BLaER1 treated with 17β-estradiol and CSF1 and Interleukin-3, amounts not matched to agents 10 nM and 100 nM (cell line): ENCODE measurements at regions not wholly inside any gene's neighbourhood (a gene's known extent, or its start where the extent isn't known, plus 50 kb on each side); places are given as distances from the start of the nearest gene placed in this dataset.

ENCODE experiments used
- H3K27ac ChIP-seq, 11 experiments: shearing (Covaris generic); formaldehyde crosslinking; 2 replicates each; pipeline ENCODE4 v1.8.1; 2022
- H3K27me3 ChIP-seq, 11 experiments: shearing (Covaris generic); formaldehyde crosslinking; 2 replicates each; pipeline ENCODE4 v1.8.1; 2022
- H3K36me3 ChIP-seq, 11 experiments: shearing (Covaris generic); formaldehyde crosslinking; 2 replicates each; pipeline ENCODE4 v1.8.1; 2022
- H3K4me1 ChIP-seq, 10 experiments: shearing (Covaris generic); formaldehyde crosslinking; 2 replicates each; pipeline ENCODE4 v1.8.1; 2022
- H3K4me2 ChIP-seq, 11 experiments: shearing (Covaris generic); formaldehyde crosslinking; 2 replicates each; pipeline ENCODE4 v1.8.1; 2022
- H3K4me3 ChIP-seq, 10 experiments: shearing (Covaris generic); formaldehyde crosslinking; 2 replicates each; pipeline ENCODE4 v1.8.1; 2022
- H3K9ac ChIP-seq, 11 experiments: shearing (Covaris generic); formaldehyde crosslinking; 2 replicates each; pipeline ENCODE4 v1.8.1; 2022
- H3K9me3 ChIP-seq, 11 experiments: shearing (Covaris generic); formaldehyde crosslinking; replicated peaks in 1 of 11; 2 replicates each; pipeline ENCODE4 v1.8.1; 2022
- H4K20me1 ChIP-seq, 11 experiments: shearing (Covaris generic); formaldehyde crosslinking; 2 replicates each; pipeline ENCODE4 v1.8.1; 2022
- Cebpa-rat ChIP-seq, 11 experiments: shearing (Covaris generic); IDR thresholded peaks; 2 replicates each; pipeline ENCODE4 v1.8.1; 2022

DNA sequence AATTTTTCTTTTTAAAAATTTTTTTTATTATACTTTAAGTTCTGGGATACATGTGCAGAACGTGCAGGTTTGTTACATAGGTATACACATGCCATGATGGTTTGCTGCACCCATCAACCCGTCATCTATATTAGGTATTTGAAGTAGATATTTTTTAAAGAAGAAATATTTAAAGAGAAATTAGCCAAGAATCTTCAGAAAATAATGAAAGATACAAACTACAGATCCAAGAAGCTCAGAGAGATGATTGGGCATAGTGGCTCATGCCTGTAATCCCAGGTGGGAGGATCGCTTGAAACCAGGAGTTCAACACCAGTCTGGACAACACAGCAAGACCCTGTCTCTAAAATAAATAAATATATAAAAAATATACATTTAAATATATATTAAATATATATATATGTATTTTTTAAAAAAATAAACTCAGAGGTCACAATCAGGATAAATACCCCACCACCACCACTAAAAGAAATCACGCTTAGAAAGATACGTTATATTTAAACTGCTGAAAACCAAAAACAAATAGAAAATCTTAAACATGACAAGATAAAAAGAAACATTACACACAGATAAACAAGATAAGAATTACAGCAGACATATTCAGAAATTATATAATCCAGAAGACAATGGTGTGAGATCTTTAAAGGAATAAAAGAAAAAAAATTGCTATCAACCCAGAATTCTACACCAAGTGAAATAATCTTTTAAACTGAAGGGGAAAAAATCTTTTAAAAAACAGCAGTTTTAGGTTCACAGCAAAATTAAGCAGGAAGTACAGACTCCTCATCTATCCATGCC lies 57.5 kb downstream of the CSF2 start:
- H3K4me3 ChIP-seq, result no peak overlapping the region
- no peak overlapping the region for H3K4me2 ChIP-seq
- H4K20me1 ChIP-seq, result no peaks in the 10 kb centered on the region
- H3K9ac ChIP-seq, result no peak overlapping the region
- H3K9me3 ChIP-seq, result peaks cover 40 to 60% (median 53%) of the 10 kb centered on the region in 11 experiments
- peaks cover 0 to 5% (median 0%) of the 10 kb centered on the region in 11 experiments; a peak in 2 of 22 replicates for H3K36me3 ChIP-seq
- peaks cover 0 to 5% (median 0%) of the 10 kb centered on the region in 10 experiments; a peak in 2 of 20 replicates for H3K4me1 ChIP-seq
- TF ChIP-seq Cebpa-rat (IDR thresholded peaks at IDR 0.05), result no peak
- peaks cover 0 to 51% (median 0%) of the 10 kb centered on the region in 11 experiments; a peak in 4 of 22 replicates for H3K27me3 ChIP-seq
- no peak overlapping the region for H3K27ac ChIP-seq

DNA sequence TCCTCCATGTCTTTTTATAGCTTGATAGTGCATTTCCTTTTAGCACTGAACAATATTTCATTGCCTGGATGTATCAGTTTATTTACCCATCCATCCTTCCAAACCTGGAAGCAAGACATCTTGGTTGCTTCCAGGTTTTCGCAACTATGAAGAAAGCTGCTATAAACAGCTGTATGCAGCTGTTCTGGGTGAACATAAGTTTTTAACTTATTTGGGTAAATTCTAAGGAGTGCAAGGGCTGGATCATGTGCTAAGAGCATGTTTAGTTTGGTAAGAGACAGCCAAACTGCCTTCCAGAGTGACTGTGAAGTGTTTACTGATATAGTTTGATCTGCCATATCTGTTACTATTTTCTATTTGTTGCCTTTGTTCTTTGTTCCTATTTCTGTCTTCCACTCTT lies 58.5 kb downstream of the CSF2 start:
- no peak overlapping the region for H3K4me3 ChIP-seq
- peaks cover 38 to 52% (median 47%) of the 10 kb centered on the region in 11 experiments for H3K9me3 ChIP-seq
- no peaks in the 10 kb centered on the region for H4K20me1 ChIP-seq
- H3K4me1 ChIP-seq, result peaks cover 0 to 5% (median 0%) of the 10 kb centered on the region in 10 experiments; a peak in 2 of 20 replicates
- 0 out of 22 replicates have a peak overlapping the region, but pooled peaks of 1 of the 11 experiments have one; percentile 3 for H3K4me2 ChIP-seq
- no peak overlapping the region for H3K9ac ChIP-seq
- no peak overlapping the region for H3K27ac ChIP-seq
- no peak for TF ChIP-seq Cebpa-rat (IDR thresholded peaks at IDR 0.05)
- H3K36me3 ChIP-seq, result peaks cover 0 to 5% (median 0%) of the 10 kb centered on the region in 11 experiments; a peak in 1 of 22 replicates
- H3K27me3 ChIP-seq, result peaks cover 0 to 41% (median 0%) of the 10 kb centered on the region in 11 experiments; a peak in 4 of 22 replicates

DNA sequence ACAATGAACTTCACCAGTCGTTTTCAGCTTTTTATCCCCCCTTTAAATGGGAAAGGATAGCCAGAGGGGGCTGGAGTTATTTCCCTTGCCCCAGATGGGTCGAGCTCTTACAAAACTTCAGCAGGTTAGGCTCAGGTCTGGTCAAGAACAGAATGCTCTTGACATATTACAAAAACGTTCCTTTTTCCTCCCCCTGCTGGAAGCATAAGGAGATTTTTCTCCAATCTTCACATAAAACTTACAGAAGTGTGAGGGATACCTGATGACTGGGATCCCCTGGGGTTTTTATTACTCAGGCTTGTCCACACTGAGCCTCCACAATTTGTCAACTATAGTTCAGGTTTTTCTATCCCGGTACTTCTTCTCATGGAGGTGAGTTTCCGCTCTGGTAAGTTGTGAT lies 60.8 kb downstream of the CSF2 start:
- peaks cover 20 to 32% (median 25%) of the 10 kb centered on the region in 11 experiments; a peak in 20 of 22 replicates for H3K9me3 ChIP-seq
- H3K4me1 ChIP-seq, result peaks cover 0 to 5% (median 0%) of the 10 kb centered on the region in 10 experiments; a peak in 2 of 20 replicates
- H4K20me1 ChIP-seq, result no peaks in the 10 kb centered on the region
- H3K27ac ChIP-seq, result no peak overlapping the region
- TF ChIP-seq Cebpa-rat (IDR thresholded peaks at IDR 0.05), result no peak
- H3K4me2 ChIP-seq, result no peak overlapping the region
- no peak overlapping the region for H3K9ac ChIP-seq
- no peaks in the 10 kb centered on the region for H3K36me3 ChIP-seq
- no peak overlapping the region for H3K4me3 ChIP-seq
- H3K27me3 ChIP-seq, result peaks cover 0 to 19% (median 0%) of the 10 kb centered on the region in 11 experiments; a peak in 3 of 22 replicates

DNA sequence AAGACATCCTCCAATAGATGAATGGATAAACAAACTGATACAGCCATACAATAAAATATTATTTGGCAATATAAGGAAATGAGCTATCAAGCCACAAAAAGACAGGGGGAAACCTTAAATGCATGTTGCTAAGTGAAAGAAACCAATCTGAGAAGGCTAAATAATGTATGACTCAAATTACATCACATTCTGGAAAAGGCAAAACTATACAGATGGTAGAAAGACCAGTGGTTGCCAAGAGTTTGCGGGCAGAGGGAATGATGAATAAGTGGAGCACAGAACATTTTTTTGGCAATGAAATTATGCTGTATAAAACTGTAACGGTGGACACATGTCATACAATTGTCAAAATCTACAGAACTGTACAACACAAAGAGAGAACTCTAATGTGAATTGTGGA lies 63.3 kb downstream of the CSF2 start:
- Histone ChIP-seq H3K9ac (no peak overlapping the region), H3K27ac (no peak overlapping the region), H3K9me3 (peaks cover 1 to 21% (median 4%) of the 10 kb centered on the region in 11 experiments; a peak in 13 of 22 replicates), H4K20me1 (no peaks in the 10 kb centered on the region), H3K4me2 (no peak overlapping the region), H3K27me3 (peaks cover 0 to 5% (median 0%) of the 10 kb centered on the region in 11 experiments; a peak in 2 of 22 replicates), H3K4me3 (no peak overlapping the region), H3K4me1 (peaks cover 0 to 4% (median 0%) of the 10 kb centered on the region in 10 experiments; a peak in 2 of 20 replicates), H3K36me3 (no peaks in the 10 kb centered on the region)
- TF ChIP-seq Cebpa-rat (IDR thresholded peaks at IDR 0.05), result no peak

DNA sequence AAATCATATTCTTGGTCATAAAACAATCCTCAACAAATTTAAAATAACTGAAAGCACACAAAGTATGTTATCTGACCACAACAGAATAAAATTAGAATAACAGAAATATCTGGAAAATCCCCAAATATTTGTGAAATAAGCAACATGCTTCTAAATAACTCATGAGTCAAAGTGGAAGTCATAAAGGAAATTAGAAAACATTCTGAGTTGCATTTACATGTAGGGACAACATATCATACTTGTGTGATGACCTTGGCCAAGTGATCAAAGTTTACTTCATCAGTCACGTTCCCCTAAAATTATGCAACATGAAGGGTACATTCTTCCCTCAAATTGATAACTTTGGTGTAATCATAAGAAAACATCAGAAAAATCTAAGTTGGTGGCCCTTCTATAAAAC lies 64.7 kb downstream of the CSF2 start:
- H4K20me1 ChIP-seq, result no peaks in the 10 kb centered on the region
- no peaks in the 10 kb centered on the region for H3K27me3 ChIP-seq
- no peak overlapping the region for H3K4me2 ChIP-seq
- peaks cover 0 to 29% (median 9%) of the 10 kb centered on the region in 11 experiments; a peak in 16 of 22 replicates for H3K9me3 ChIP-seq
- TF ChIP-seq Cebpa-rat (IDR thresholded peaks at IDR 0.05), result no peak
- H3K4me1 ChIP-seq, result no peaks in the 10 kb centered on the region
- H3K27ac ChIP-seq, result no peak overlapping the region
- H3K4me3 ChIP-seq, result no peak overlapping the region
- H3K9ac ChIP-seq, result no peak overlapping the region
- H3K36me3 ChIP-seq, result no peaks in the 10 kb centered on the region
